Calu3 (cell line): ENCODE measurements at regions not wholly inside any gene's neighbourhood (a gene's known extent, or its start where the extent isn't known, plus 50 kb on each side); places are given as distances from the start of the nearest gene placed in this dataset.

Experiments used
- BruUV-seq: library from RNA; stranded (reverse); fragments of 400-500 nt; replicated peaks from 2 replicates; lab custom pipeline; 2021; lab: Mats Ljungman, UMichigan
- CTCF ChIA-PET: fragments of 300-600 bp; sonication (Branson Sonifier 250); formaldehyde crosslinking; loops from one replicate; lab custom pipeline; 2022; ENCODE audit warnings: antibody characterized with exemption; lab: Charles Lee
- DNase-seq: peaks from one replicate; pipeline ENCODE4 v3.0.0; 2022
- H3K27ac Mint-ChIP-seq: one replicate; pipeline ENCODE4 v1.8.0; 2022; ENCODE audit warnings: mixed read lengths; ENCODE audit not compliant: unreplicated experiment
- H3K27me3 Mint-ChIP-seq: one replicate; pipeline ENCODE4 v1.8.0; 2022; ENCODE audit warnings: mixed read lengths; ENCODE audit not compliant: unreplicated experiment
- H3K36me3 Mint-ChIP-seq: one replicate; pipeline ENCODE4 v1.8.0; 2022; ENCODE audit warnings: mild to moderate bottlenecking, moderate library complexity, mixed read lengths; ENCODE audit not compliant: insufficient read depth, unreplicated experiment
- H3K4me1 Mint-ChIP-seq: one replicate; pipeline ENCODE4 v1.8.0; 2022; ENCODE audit warnings: mild to moderate bottlenecking, low read depth, mixed read lengths; ENCODE audit not compliant: unreplicated experiment
- H3K4me3 Mint-ChIP-seq: one replicate; pipeline ENCODE4 v1.8.0; 2022; ENCODE audit warnings: mild to moderate bottlenecking, low read depth, moderate library complexity, mixed read lengths; ENCODE audit not compliant: unreplicated experiment
- H3K9me3 Mint-ChIP-seq: one replicate; pipeline ENCODE4 v1.8.0; 2022; ENCODE audit warnings: low read depth, mixed read lengths; ENCODE audit not compliant: unreplicated experiment
- intact Hi-C: fragments of 100-400 bp; cut with micrococcal nuclease; formaldehyde crosslinking; loops from one replicate; pipeline ENCODE4 v1.10.0; 2022; ENCODE audit not compliant: unreplicated experiment
- TF ChIP-seq, protein P1 (sequence below): fragments of 200-600 bp; IDR thresholded peaks from one replicate; pipeline ENCODE4 v1.8.0; 2022; ENCODE audit warnings: antibody characterized with exemption; ENCODE audit not compliant: unreplicated experiment

DNA sequence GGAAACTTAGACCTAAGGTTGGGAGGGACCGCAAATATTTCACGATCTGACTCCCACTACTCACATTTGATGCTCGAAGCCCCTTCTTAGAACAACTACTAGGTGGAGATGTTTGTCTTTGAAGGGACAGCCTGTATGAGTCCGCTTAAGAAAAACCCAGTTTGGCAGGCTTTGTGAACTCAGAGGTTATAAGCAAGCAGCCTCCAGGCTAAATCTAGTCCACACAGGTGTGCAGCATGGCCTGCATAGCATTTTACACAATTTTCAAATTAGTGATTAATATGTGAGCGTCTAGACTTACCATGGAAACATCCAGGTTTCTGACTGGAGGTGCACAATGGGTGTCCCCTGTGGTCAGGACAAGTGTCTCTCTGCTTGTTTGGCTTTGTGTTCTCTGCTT is 127.1 kb downstream of the KIF4B start:
- H3K4me3 Mint-ChIP-seq: no peak overlapping the region
- CTCF ChIA-PET: no interaction called here
- DNase-seq: no peak
- no peak overlapping the region for H3K27ac Mint-ChIP-seq
- TF ChIP-seq, protein P1, sequence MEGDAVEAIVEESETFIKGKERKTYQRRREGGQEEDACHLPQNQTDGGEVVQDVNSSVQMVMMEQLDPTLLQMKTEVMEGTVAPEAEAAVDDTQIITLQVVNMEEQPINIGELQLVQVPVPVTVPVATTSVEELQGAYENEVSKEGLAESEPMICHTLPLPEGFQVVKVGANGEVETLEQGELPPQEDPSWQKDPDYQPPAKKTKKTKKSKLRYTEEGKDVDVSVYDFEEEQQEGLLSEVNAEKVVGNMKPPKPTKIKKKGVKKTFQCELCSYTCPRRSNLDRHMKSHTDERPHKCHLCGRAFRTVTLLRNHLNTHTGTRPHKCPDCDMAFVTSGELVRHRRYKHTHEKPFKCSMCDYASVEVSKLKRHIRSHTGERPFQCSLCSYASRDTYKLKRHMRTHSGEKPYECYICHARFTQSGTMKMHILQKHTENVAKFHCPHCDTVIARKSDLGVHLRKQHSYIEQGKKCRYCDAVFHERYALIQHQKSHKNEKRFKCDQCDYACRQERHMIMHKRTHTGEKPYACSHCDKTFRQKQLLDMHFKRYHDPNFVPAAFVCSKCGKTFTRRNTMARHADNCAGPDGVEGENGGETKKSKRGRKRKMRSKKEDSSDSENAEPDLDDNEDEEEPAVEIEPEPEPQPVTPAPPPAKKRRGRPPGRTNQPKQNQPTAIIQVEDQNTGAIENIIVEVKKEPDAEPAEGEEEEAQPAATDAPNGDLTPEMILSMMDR: no peak
- BruUV-seq: no TSS peak
- H3K4me1 Mint-ChIP-seq: no peaks in the 10 kb centered on the region
- H3K36me3 Mint-ChIP-seq: no peaks in the 10 kb centered on the region
- H3K27me3 Mint-ChIP-seq: peaks cover 58% of the 10 kb centered on the region
- intact Hi-C loops: loop anchor here (10.0 kb wide), 2 partner anchors 196 to 1684 kb away; partner anchors contain the start of gene MRPL22
- no peaks in the 10 kb centered on the region for H3K9me3 Mint-ChIP-seq

DNA sequence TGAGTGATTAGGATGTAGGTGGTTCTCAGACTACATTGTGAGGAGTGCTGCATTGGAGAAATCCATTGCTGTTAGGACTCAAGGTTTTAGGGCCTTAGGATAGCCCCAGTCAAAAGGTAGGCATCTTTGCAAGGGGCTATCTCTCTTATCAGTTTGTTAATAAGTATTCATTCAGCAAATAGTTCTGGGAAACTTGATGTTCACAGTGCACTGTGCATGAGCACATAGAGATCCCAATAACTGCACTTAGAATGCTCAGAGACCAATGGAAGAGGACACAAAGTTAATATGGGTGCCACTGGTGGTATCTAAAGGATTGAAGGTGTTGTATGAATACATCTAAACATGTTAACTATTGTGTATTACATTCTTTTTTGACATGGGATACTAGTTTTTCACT is 131.4 kb downstream of the KIF4B start:
- no peak overlapping the region for H3K4me3 Mint-ChIP-seq
- no TSS peak for BruUV-seq
- no peaks in the 10 kb centered on the region for H3K9me3 Mint-ChIP-seq
- CTCF ChIA-PET: no interaction called here
- H3K36me3 Mint-ChIP-seq: no peaks in the 10 kb centered on the region
- peaks cover 53% of the 10 kb centered on the region for H3K27me3 Mint-ChIP-seq
- intact Hi-C loops: loop anchor here (10.0 kb wide), 2 partner anchors 200 to 1680 kb away; partner anchors contain the start of gene MRPL22
- TF ChIP-seq, protein P1: no peak
- no peak for DNase-seq
- no peaks in the 10 kb centered on the region for H3K4me1 Mint-ChIP-seq
- H3K27ac Mint-ChIP-seq: no peak overlapping the region

DNA sequence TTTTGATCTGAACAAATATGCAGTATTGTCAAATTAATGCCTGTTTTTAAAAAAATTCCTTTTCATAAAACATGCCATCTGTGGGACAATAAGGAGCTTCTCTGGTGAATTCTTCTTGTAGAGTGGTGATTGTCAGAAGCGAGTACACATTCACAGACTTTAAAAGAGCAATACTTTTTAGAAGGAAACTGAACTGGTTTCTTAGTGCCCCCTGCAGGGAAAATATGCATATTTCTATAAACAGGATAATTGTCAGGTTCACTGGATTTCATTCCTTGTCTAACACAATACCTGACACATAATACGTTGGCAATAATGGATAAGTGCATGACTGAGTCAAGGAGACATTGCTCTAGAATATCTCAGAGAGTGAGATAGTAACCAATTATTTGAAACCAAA is 133.7 kb downstream of the KIF4B start:
- peaks cover 43% of the 10 kb centered on the region for H3K27me3 Mint-ChIP-seq
- BruUV-seq: no TSS peak
- TF ChIP-seq, protein P1: no peak
- no peaks in the 10 kb centered on the region for H3K9me3 Mint-ChIP-seq
- H3K27ac Mint-ChIP-seq: no peak overlapping the region
- no peaks in the 10 kb centered on the region for H3K4me1 Mint-ChIP-seq
- CTCF ChIA-PET: no interaction called here
- H3K36me3 Mint-ChIP-seq: no peaks in the 10 kb centered on the region
- no peak overlapping the region for H3K4me3 Mint-ChIP-seq
- no peak for DNase-seq
- intact Hi-C loops: loop anchor here (2.0 to 10.0 kb wide), 3 partner anchors 174 to 1678 kb away; partner anchors contain the start of gene MRPL22

DNA sequence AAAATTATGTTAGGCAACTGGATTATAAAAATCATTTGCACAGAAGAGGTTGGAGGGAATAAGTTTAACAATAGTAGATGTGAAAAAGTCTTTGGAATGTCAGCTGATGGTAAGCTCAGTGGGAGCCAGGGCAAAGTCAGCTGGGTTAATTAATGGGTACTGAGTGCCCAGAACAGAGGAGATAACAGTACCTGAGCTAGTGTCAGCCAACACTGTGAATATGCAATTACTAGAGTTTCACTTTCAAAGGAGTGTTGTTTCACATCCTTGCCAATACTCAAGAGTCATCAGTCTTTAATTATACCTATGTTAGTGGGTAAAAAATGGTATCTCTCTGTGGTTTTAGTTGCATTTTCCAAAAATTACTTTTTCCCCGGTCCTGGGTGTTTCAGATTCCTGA is 135.1 kb downstream of the KIF4B start:
- TF ChIP-seq, protein P1: no peak
- peaks cover 43% of the 10 kb centered on the region for H3K27me3 Mint-ChIP-seq
- CTCF ChIA-PET: no interaction called here
- H3K4me1 Mint-ChIP-seq: no peaks in the 10 kb centered on the region
- no peaks in the 10 kb centered on the region for H3K36me3 Mint-ChIP-seq
- no peak overlapping the region for H3K27ac Mint-ChIP-seq
- no peak for DNase-seq
- intact Hi-C loops: loop anchor here (10.0 kb wide), 2 partner anchors 204 to 1676 kb away; partner anchors contain the start of gene MRPL22
- BruUV-seq: no TSS peak
- no peaks in the 10 kb centered on the region for H3K9me3 Mint-ChIP-seq
- H3K4me3 Mint-ChIP-seq: no peak overlapping the region
